ES-I3 (cell line): ENCODE measurements at regions not wholly inside any gene's neighbourhood (a gene's known extent, or its start where the extent isn't known, plus 50 kb on each side); places are given as distances from the start of the nearest gene placed in this dataset.
"Not testable (repeated sequence)": the region's sequence is repeated elsewhere in the genome, so short reads cannot be mapped to it uniquely, and the experiment has no call there.

ENCODE experiments used
- H3K36me3 ChIP-seq: 2 replicates; pipeline ENCODE4 v1.6.1; 2013; ENCODE audit warnings: mild to moderate bottlenecking, low read length, control low read depth, moderate library complexity; ENCODE audit not compliant: insufficient read depth
- H3K4me1 ChIP-seq: 2 replicates; pipeline ENCODE4 v1.6.1; 2013; ENCODE audit warnings: mild to moderate bottlenecking, control low read depth, low read length; ENCODE audit not compliant: insufficient read depth
- H3K9ac ChIP-seq: 2 replicates; pipeline ENCODE4 v1.6.1; 2013; ENCODE audit warnings: low read depth, mild to moderate bottlenecking, low read length, moderate library complexity
- H3K9me3 ChIP-seq: 2 replicates; pipeline ENCODE4 v1.6.1; 2013; ENCODE audit warnings: mild to moderate bottlenecking, low read length, moderate library complexity; ENCODE audit not compliant: control insufficient read depth, insufficient read depth

- not testable (repeated sequence) for H3K9ac ChIP-seq, H3K4me1 ChIP-seq, H3K36me3 ChIP-seq, H3K9me3 ChIP-seq
Measured at GRCh38 chr17:45554479-45554878, 64.0 kb upstream of the PLEKHM1 start.

- not testable (repeated sequence) for H3K9me3 ChIP-seq, H3K4me1 ChIP-seq, H3K36me3 ChIP-seq, H3K9ac ChIP-seq
Measured at GRCh38 chr17:45558821-45559220, 68.3 kb upstream of the PLEKHM1 start.

- H3K36me3 ChIP-seq, H3K9ac ChIP-seq, H3K4me1 ChIP-seq, H3K9me3 ChIP-seq: not testable (repeated sequence)
Measured at GRCh38 chr17:45562868-45563267, 72.3 kb upstream of the PLEKHM1 start.

- H3K9ac ChIP-seq, H3K9me3 ChIP-seq, H3K36me3 ChIP-seq, H3K4me1 ChIP-seq: not testable (repeated sequence)
Measured at GRCh38 chr17:45563283-45563682, 72.8 kb upstream of the PLEKHM1 start.

- H3K36me3 ChIP-seq, H3K4me1 ChIP-seq, H3K9me3 ChIP-seq, H3K9ac ChIP-seq: not testable (repeated sequence)
Measured at GRCh38 chr17:45568275-45568674, 77.8 kb upstream of the PLEKHM1 start.

GRCh38 chr17:45573326-45573725 is 82.8 kb upstream of the PLEKHM1 start:
- peaks cover 15% of the 10 kb centered on the region; the same call in 1 of the 2 replicates for H3K4me1 ChIP-seq
- H3K9ac ChIP-seq, H3K36me3 ChIP-seq, H3K9me3 ChIP-seq: not testable (repeated sequence)

GRCh38 chr17:45573924-45574770 is 83.6 kb upstream of the PLEKHM1 start:
- H3K9ac ChIP-seq = no peak overlapping the region
- H3K4me1 ChIP-seq = peaks cover 20% of the 10 kb centered on the region; the same call in 1 of the 2 replicates
- no peaks in the 10 kb centered on the region for H3K36me3 ChIP-seq
- no peaks in the 10 kb centered on the region for H3K9me3 ChIP-seq

- no peaks in the 10 kb centered on the region for H3K36me3 ChIP-seq
- H3K9me3 ChIP-seq = no peaks in the 10 kb centered on the region
- peaks cover 32% of the 10 kb centered on the region for H3K4me1 ChIP-seq
- no peak overlapping the region for H3K9ac ChIP-seq
Measured at GRCh38 chr17:45575126-45575885, 84.8 kb upstream of the PLEKHM1 start.

- peaks cover 32% of the 10 kb centered on the region for H3K4me1 ChIP-seq
- H3K9ac ChIP-seq, H3K36me3 ChIP-seq, H3K9me3 ChIP-seq: not testable (repeated sequence)
Measured at GRCh38 chr17:45576527-45577307, 86.2 kb upstream of the PLEKHM1 start.

GRCh38 chr17:45577571-45578279 is 87.2 kb upstream of the PLEKHM1 start:
- H3K4me1 ChIP-seq = peaks cover 32% of the 10 kb centered on the region
- no peak overlapping the region for H3K9ac ChIP-seq
- H3K9me3 ChIP-seq = no peaks in the 10 kb centered on the region
- peaks cover 4% of the 10 kb centered on the region; the same call in 1 of the 2 replicates for H3K36me3 ChIP-seq

- H3K36me3 ChIP-seq = peaks cover 4% of the 10 kb centered on the region; the same call in 1 of the 2 replicates
Measured at GRCh38 chr17:45578516-45579455, 88.3 kb upstream of the PLEKHM1 start.

GRCh38 chr17:45579529-45580495 is 89.3 kb upstream of the PLEKHM1 start:
- Histone ChIP-seq H3K4me1 (peaks cover 26% of the 10 kb centered on the region), H3K36me3 (peaks cover 4% of the 10 kb centered on the region; the same call in 1 of the 2 replicates), H3K9ac (no peak overlapping the region), H3K9me3 (no peaks in the 10 kb centered on the region)

More at GRCh38 chr17:45578516-45579455, 88.3 kb upstream of the PLEKHM1 start:
- peaks cover 28% of the 10 kb centered on the region for H3K4me1 ChIP-seq
- H3K9ac ChIP-seq = no peak overlapping the region
- H3K9me3 ChIP-seq = no peaks in the 10 kb centered on the region
